BE2C (cell line): ENCODE measurements at regions not wholly inside any gene's neighbourhood (a gene's known extent, or its start where the extent isn't known, plus 50 kb on each side); places are given as distances from the start of the nearest gene placed in this dataset.

ENCODE experiments used
- DNase-seq: peaks from one replicate; pipeline ENCODE4 v3.0.0-alpha.2; 2020
- H3K27me3 ChIP-seq: fragments of 250-450 bp; sonication (Bioruptor Pico); 2 replicates; pipeline ENCODE4 v1.5.1; 2020; ENCODE audit warnings: mild to moderate bottlenecking
- H3K36me3 ChIP-seq: fragments of 250-450 bp; sonication (Bioruptor Pico); 2 replicates; pipeline ENCODE4 v1.5.1; 2020; ENCODE audit warnings: mild to moderate bottlenecking
- H3K4me1 ChIP-seq: fragments of 250-450 bp; sonication (Bioruptor Pico); 2 replicates; pipeline ENCODE4 v1.5.1; 2020
- H3K4me3 ChIP-seq: 2 replicates; pipeline ENCODE4 v1.5.1; 2011; ENCODE audit warnings: low read depth, low read length
- H3K9me3 ChIP-seq: fragments of 250-450 bp; sonication (Bioruptor Pico); 2 replicates; pipeline ENCODE4 v1.5.1; 2020
- TF ChIP-seq, protein P1 (sequence below): IDR thresholded peaks from 2 replicates; pipeline ENCODE4 v1.5.1; 2012; ENCODE audit warnings: mild to moderate bottlenecking, low read depth, low read length

DNA sequence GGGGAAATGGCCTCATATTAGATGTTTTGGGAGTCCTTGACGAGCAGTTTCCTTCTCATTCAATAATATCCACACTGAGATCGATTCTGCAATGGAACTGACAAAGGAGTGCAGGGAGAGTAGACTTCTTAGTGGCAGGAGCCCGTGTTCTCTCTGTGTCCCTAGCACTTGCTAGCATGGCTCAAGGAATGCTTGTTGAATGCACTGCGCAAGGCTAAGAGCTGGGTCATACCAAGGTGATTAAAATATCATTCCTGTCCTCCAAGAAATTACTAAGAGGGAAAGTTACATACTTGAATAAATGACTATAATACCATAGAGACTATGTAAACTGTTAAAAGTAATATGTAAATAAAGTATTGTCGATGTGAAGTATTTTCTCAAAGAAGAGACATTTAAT, 630.1 kb downstream of the IRX1 start:
- no peaks in the 10 kb centered on the region for H3K36me3 ChIP-seq
- H3K9me3 ChIP-seq = no peaks in the 10 kb centered on the region; the same call in 1 of the 2 replicates
- TF ChIP-seq, protein P1, sequence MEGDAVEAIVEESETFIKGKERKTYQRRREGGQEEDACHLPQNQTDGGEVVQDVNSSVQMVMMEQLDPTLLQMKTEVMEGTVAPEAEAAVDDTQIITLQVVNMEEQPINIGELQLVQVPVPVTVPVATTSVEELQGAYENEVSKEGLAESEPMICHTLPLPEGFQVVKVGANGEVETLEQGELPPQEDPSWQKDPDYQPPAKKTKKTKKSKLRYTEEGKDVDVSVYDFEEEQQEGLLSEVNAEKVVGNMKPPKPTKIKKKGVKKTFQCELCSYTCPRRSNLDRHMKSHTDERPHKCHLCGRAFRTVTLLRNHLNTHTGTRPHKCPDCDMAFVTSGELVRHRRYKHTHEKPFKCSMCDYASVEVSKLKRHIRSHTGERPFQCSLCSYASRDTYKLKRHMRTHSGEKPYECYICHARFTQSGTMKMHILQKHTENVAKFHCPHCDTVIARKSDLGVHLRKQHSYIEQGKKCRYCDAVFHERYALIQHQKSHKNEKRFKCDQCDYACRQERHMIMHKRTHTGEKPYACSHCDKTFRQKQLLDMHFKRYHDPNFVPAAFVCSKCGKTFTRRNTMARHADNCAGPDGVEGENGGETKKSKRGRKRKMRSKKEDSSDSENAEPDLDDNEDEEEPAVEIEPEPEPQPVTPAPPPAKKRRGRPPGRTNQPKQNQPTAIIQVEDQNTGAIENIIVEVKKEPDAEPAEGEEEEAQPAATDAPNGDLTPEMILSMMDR = no peak
- no peaks in the 10 kb centered on the region for H3K27me3 ChIP-seq
- DNase-seq = no peak
- H3K4me1 ChIP-seq = no peaks in the 10 kb centered on the region
- no peak overlapping the region for H3K4me3 ChIP-seq

DNA sequence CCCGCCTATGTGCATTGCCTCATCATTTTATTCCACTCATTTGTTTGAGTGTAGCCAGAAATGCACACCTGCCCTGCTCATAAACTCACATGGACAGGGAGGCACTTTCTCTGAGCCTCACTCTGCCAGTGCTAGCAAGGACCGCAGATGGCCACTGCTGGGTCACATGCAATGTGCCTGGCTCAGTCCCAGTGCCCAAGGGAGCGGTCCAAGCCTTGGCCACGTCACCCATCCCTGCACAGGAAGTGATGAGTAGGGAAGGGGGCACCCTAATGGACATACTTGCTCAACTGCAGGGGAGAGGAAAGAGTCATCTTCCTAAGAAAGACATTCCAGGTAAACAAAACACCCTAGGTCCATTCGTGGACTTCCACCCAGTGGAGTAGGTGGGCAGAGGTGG, 630.9 kb downstream of the IRX1 start:
- Histone ChIP-seq H3K27me3 (no peaks in the 10 kb centered on the region), H3K36me3 (no peaks in the 10 kb centered on the region), H3K4me3 (no peak overlapping the region), H3K4me1 (no peaks in the 10 kb centered on the region), H3K9me3 (no peaks in the 10 kb centered on the region; the same call in 1 of the 2 replicates)
- DNase-seq = no peak
- TF ChIP-seq, protein P1 = no peak

DNA sequence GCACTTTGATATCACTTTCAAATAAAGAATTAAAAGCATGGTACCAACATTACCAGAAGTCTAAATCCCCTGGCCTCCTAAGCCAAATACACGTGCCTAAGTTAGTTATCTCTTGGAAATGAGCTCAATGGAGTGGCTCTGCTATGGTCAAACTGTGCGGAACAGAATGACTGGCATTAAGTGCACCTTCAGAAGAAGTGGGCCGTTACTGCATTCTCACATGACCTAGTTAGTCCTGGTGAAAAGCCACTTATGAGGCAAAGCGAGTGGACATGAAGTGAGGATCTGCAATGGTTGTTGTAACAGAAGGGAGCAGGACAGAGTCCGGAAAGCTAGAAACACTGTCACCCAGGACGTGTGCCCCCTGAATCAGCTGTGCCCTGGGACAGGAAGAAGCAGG, 633.1 kb downstream of the IRX1 start:
- Histone ChIP-seq H3K9me3 (no peaks in the 10 kb centered on the region; the same call in 1 of the 2 replicates), H3K27me3 (no peaks in the 10 kb centered on the region), H3K4me3 (no peak overlapping the region), H3K4me1 (no peaks in the 10 kb centered on the region), H3K36me3 (no peaks in the 10 kb centered on the region)
- TF ChIP-seq, protein P1 = no peak
- no peak for DNase-seq

DNA sequence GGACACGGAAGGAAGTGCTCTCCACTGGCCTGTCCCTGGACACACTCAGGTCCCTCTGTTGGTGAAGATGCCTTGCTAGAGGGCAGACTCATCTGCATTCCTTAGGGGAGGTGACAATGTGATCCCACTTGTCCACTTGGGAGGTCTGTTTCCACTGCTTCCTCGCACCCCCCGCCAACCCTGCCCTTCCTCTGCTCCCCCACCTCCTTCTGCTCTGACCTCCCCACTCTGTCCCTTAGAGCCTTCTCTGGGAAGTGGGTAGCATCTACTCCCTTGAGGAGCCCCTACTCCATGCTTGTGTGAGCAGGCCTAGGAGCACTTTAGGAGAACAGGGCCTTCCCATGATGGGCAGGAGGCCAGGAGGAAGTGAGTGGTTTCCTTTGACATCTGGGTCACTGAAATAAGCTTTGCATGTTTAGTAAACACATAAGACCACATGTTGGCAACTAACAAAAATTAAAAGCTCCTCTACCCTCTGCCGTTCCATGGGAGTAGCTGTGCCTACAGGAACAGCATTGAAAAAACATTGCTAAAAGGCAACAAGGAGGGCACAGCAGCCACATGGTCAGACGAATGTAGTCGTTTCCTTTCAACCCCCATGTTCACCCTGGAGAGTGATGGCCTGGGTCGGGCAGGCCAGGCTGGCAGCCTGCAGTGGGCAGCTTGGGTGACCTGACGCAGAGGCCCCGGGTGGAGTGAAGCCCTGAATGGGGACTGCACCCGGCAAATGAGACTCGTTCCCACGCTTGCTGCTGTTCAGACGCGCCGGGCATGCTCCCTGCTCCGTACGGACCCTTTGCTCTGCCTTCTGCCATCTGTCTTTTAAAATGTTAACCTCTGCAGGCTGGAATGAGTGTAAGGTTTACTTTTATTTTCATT, 634.0 kb downstream of the IRX1 start:
- no peak for DNase-seq
- Histone ChIP-seq H3K9me3 (no peaks in the 10 kb centered on the region; the same call in 1 of the 2 replicates), H3K27me3 (no peaks in the 10 kb centered on the region), H3K4me1 (no peaks in the 10 kb centered on the region), H3K36me3 (no peaks in the 10 kb centered on the region), H3K4me3 (no peak overlapping the region)
- TF ChIP-seq, protein P1 = no peak

DNA sequence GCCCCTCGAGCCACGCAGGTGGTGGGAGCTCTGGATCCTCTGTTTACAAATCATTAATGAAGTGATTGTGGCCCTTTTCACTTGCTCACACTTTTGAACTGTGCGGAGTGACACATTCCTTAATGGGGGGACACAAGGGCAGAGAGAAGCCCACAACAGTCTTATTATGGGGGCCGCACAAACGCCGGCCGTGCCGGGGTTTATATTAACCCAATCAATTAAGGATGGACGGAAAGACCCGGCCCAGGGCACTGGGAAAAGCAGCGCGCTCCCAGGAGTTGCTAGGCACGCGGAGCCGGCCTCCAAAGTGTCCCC, 634.8 kb downstream of the IRX1 start:
- Histone ChIP-seq H3K9me3 (no peaks in the 10 kb centered on the region; the same call in 1 of the 2 replicates), H3K4me3 (no peak overlapping the region), H3K27me3 (no peaks in the 10 kb centered on the region), H3K36me3 (no peaks in the 10 kb centered on the region), H3K4me1 (no peaks in the 10 kb centered on the region)
- TF ChIP-seq, protein P1 = no peak
- DNase-seq = no peak
